Small intestine (tissue), 7 donors: ENCODE measurements at regions not wholly inside any gene's neighbourhood (a gene's known extent, or its start where the extent isn't known, plus 50 kb on each side); places are given as distances from the start of the nearest gene placed in this dataset.

Source experiments
- DNase-seq, 2 donors: peaks; one replicate each; pipeline versions ENCODE4 v3.0.0 to v3.0.0-alpha.2; 2013
- FAIRE-seq: peaks from 2 replicates; lab custom pipeline; 2012; peaks lifted over from hg19 to GRCh38; lab: Jason Lieb, UNC
- H3K27ac ChIP-seq, 3 donors: one replicate each; pipeline ENCODE4 v1.5.1; 2013; ENCODE audit warnings: low read length in 2 of 3, mild to moderate bottlenecking in 2 of 3, control low read depth in 1 of 3, inconsistent platforms in 1 of 3, low read depth in 1 of 3, moderate library complexity in 1 of 3
- H3K27me3 ChIP-seq, 3 donors: one replicate each; pipeline ENCODE4 v1.6.1; 2013; ENCODE audit warnings: low read length in 3 of 3, inconsistent platforms in 1 of 3; ENCODE audit not compliant: control insufficient read depth in 3 of 3, insufficient read depth in 3 of 3
- H3K36me3 ChIP-seq, 3 donors: one replicate each; pipeline ENCODE4 v1.6.1; 2013; ENCODE audit warnings: low read length in 3 of 3, inconsistent platforms in 1 of 3, low read depth in 1 of 3, mild to moderate bottlenecking in 1 of 3, moderate library complexity in 1 of 3; ENCODE audit not compliant: control insufficient read depth in 3 of 3, insufficient read depth in 2 of 3
- H3K4me1 ChIP-seq, 3 donors: one replicate each; pipeline ENCODE4 v1.6.1; 2013; ENCODE audit warnings: low read length in 2 of 3, inconsistent platforms in 1 of 3, low read depth in 1 of 3, mild to moderate bottlenecking in 1 of 3, moderate library complexity in 1 of 3; ENCODE audit not compliant: control insufficient read depth in 3 of 3, insufficient read depth in 2 of 3
- H3K4me3 ChIP-seq, 3 donors: one replicate each; pipeline ENCODE4 v1.5.1; 2013; ENCODE audit warnings: low read length in 3 of 3, control low read depth in 1 of 3, inconsistent platforms in 1 of 3, low read depth in 1 of 3, mild to moderate bottlenecking in 1 of 3, moderate library complexity in 1 of 3
- H3K9me3 ChIP-seq, 2 donors: one replicate each; pipeline ENCODE4 v1.6.1; 2013; ENCODE audit warnings: low read depth in 1 of 2, low read length in 1 of 2; ENCODE audit not compliant: control insufficient read depth in 2 of 2, insufficient read depth in 1 of 2
- WGBS, 3 donors: extraction: QIAGEN DNeasy Blood & Tissue Kit; methylation state at CpG; one replicate each; pipeline ENCODE4 v1.1.7; 2013; 5-methylcytosine and 5-hydroxymethylcytosine counted together
- donor health status: healthy with polysubstance abuse.
- donor health status: control.
- donor health status: control.
- donor health status: Bipolar disorder and iron deficiency.
- donor health status: healthy.

- peaks cover 4 to 26% of the 10 kb centered on the region in 2 donors for H3K9me3 ChIP-seq
- DNase-seq (no peak), FAIRE-seq (no peak)
- H3K36me3 ChIP-seq: no peaks in the 10 kb centered on the region
- H3K4me1 ChIP-seq: no peaks in the 10 kb centered on the region
- H3K27ac ChIP-seq: no peak overlapping the region
- no peak overlapping the region for H3K4me3 ChIP-seq
- 96 to 97% (median 97%) methylated on average over 63 to 65 of the region's 65 CpGs for WGBS, 3 donors
- no peaks in the 10 kb centered on the region for H3K27me3 ChIP-seq
Measured at GRCh38 chr2:52571380-52572347, 1195.9 kb upstream of the CHAC2 start.

- no peaks in the 10 kb centered on the region for H3K36me3 ChIP-seq
- DNase-seq: no peak
- no peak for FAIRE-seq
- H3K9me3 ChIP-seq: peaks cover 4 to 26% of the 10 kb centered on the region in 2 donors
- H3K27ac ChIP-seq: no peak overlapping the region
- H3K4me1 ChIP-seq: no peaks in the 10 kb centered on the region
- H3K4me3 ChIP-seq: no peak overlapping the region
- WGBS, 3 donors: 95 to 96% (median 96%) methylated on average over 19 of the region's 19 CpGs
- no peaks in the 10 kb centered on the region for H3K27me3 ChIP-seq
Measured at GRCh38 chr2:52570716-52571115, 1196.9 kb upstream of the CHAC2 start.

GRCh38 chr2:52563151-52563550 is 1204.5 kb upstream of the CHAC2 start:
- 20 to 67% (median 24%) methylated on average over 3 of the region's 3 CpGs for WGBS, 3 donors
- no peaks in the 10 kb centered on the region for H3K27me3 ChIP-seq
- no peaks in the 10 kb centered on the region for H3K36me3 ChIP-seq
- H3K4me3 ChIP-seq: no peak overlapping the region
- H3K27ac ChIP-seq: no peak overlapping the region
- FAIRE-seq (no peak), DNase-seq (peak in 1 of 2 donors; percentile 28)
- no peaks in the 10 kb centered on the region for H3K4me1 ChIP-seq
- H3K9me3 ChIP-seq: no peaks in the 10 kb centered on the region

GRCh38 chr2:52558265-52558664 is 1209.3 kb upstream of the CHAC2 start:
- H3K9me3 ChIP-seq: no peaks in the 10 kb centered on the region
- WGBS, 3 donors: 84 to 85% (median 84%) methylated on average over 3 of the region's 3 CpGs
- H3K27ac ChIP-seq: no peak overlapping the region
- FAIRE-seq: no peak
- no peaks in the 10 kb centered on the region for H3K27me3 ChIP-seq
- no peak overlapping the region for H3K4me3 ChIP-seq
- no peak for DNase-seq
- no peaks in the 10 kb centered on the region for H3K36me3 ChIP-seq
- no peaks in the 10 kb centered on the region for H3K4me1 ChIP-seq

- no peak for FAIRE-seq
- no peak for DNase-seq
- H3K36me3 ChIP-seq: no peaks in the 10 kb centered on the region
- H3K27ac ChIP-seq: no peak overlapping the region
- 79 to 91% (median 88%) methylated on average over 10 of the region's 10 CpGs for WGBS, 3 donors
- H3K4me3 ChIP-seq: no peak overlapping the region
- H3K9me3 ChIP-seq: peaks cover 0 to 10% of the 10 kb centered on the region in 2 donors
- H3K4me1 ChIP-seq: no peaks in the 10 kb centered on the region
- no peaks in the 10 kb centered on the region for H3K27me3 ChIP-seq
Measured at GRCh38 chr2:52542297-52542696, 1225.3 kb upstream of the CHAC2 start.

GRCh38 chr2:52539026-52539970 is 1228.3 kb upstream of the CHAC2 start:
- Histone ChIP-seq H3K27ac (no peak overlapping the region), H3K9me3 (no peaks in the 10 kb centered on the region), H3K4me1 (no peaks in the 10 kb centered on the region), H3K27me3 (no peaks in the 10 kb centered on the region), H3K4me3 (no peak overlapping the region), H3K36me3 (no peaks in the 10 kb centered on the region)
- WGBS, 3 donors: 76 to 89% (median 77%) methylated on average over 6 of the region's 6 CpGs
- no peak for DNase-seq
- no peak for FAIRE-seq

- H3K36me3 ChIP-seq: no peaks in the 10 kb centered on the region
- H3K27me3 ChIP-seq: no peaks in the 10 kb centered on the region
- 33 to 44% (median 40%) methylated on average over 1 of the region's 1 CpG for WGBS, 3 donors
- no peak overlapping the region for H3K4me3 ChIP-seq
- DNase-seq: no peak
- H3K9me3 ChIP-seq: no peaks in the 10 kb centered on the region
- H3K27ac ChIP-seq: no peak overlapping the region
- no peak for FAIRE-seq
- H3K4me1 ChIP-seq: no peaks in the 10 kb centered on the region
Measured at GRCh38 chr2:52537588-52537987, 1230.0 kb upstream of the CHAC2 start.

- FAIRE-seq (no peak), DNase-seq (no peak)
- Histone ChIP-seq H3K9me3 (no peaks in the 10 kb centered on the region), H3K36me3 (no peaks in the 10 kb centered on the region), H3K27me3 (no peaks in the 10 kb centered on the region), H3K4me3 (no peak overlapping the region), H3K27ac (no peak overlapping the region), H3K4me1 (no peaks in the 10 kb centered on the region)
- 72 to 88% (median 75%) methylated on average over 3 of the region's 3 CpGs for WGBS, 3 donors
Measured at GRCh38 chr2:52536929-52537460, 1230.6 kb upstream of the CHAC2 start.
